ENCODE measurements at regions not wholly inside any gene's neighbourhood (a gene's known extent, or its start where the extent isn't known, plus 50 kb on each side); places are given as distances from the start of the nearest gene placed in this dataset.

GRCh38 chr9:135343837-135344522 is 135.6 kb upstream of the PPP1R26 start:
- no peak overlapping the region for H3K9ac ChIP-seq (ENCODE audit: low read length)
- H3K9me3 ChIP-seq (ENCODE audit: control extremely low read depth in 1 of 3, control insufficient read depth in 2 of 3, insufficient read depth in 1 of 3, low read length in 2 of 3): no peaks in the 10 kb centered on the region
- ATAC-seq (ENCODE audit: low read depth) (peak; percentile 43), DNase-seq (peak; percentile 56)
- H2AFZ ChIP-seq (ENCODE audit: insufficient read depth, low read depth, low read length, poor library complexity, severe bottlenecking): no peak overlapping the region
- Mint-ChIP-seq H3K9me3 (ENCODE audit: insufficient read depth) (no peaks in the 10 kb centered on the region), H3K4me1 (no peaks in the 10 kb centered on the region), H3K27me3 (peaks cover 8% of the 10 kb centered on the region), H3K4me3 (no peak overlapping the region), H3K27ac (no peak overlapping the region)
- H3K27me3 ChIP-seq (replicated peaks in 1 of 4; ENCODE audit: control extremely low read depth in 1 of 4, control insufficient read depth in 3 of 4, insufficient read depth in 4 of 4, low read length in 3 of 4): peaks cover 0 to 6% (median 0%) of the 10 kb centered on the region in 4 experiments
- H3K4me1 ChIP-seq (ENCODE audit: control insufficient read depth in 2 of 2, insufficient read depth in 2 of 2, low read length in 2 of 2): no peaks in the 10 kb centered on the region
- H4K20me1 ChIP-seq (ENCODE audit: control insufficient read depth, insufficient read depth, low read length, poor library complexity, severe bottlenecking): no peaks in the 10 kb centered on the region
- TF ChIP-seq EZH2 (IDR thresholded peaks at IDR 0.05; ENCODE audit: borderline replicate concordance, insufficient read depth, low read depth, low read length, poor library complexity, severe bottlenecking) (no peak), CTCF (IDR thresholded peaks at IDR 0.05) (peak; percentile 76)
- intact Hi-C loops (cut with micrococcal nuclease): no loop called here
- CTCF ChIA-PET: no interaction called here
- POLR2A ChIA-PET: no interaction called here
- no peak overlapping the region for H3K4me3 ChIP-seq (ENCODE audit: control extremely low read depth in 1 of 5, extremely low read depth in 1 of 5, insufficient read depth in 1 of 5, low read depth in 2 of 5, low read length in 4 of 5)
- H3K79me2 ChIP-seq (ENCODE audit: control insufficient read depth, insufficient read depth, low read length): no peaks in the 10 kb centered on the region
- H3K4me2 ChIP-seq (replicated peaks; ENCODE audit: low read depth, low read length, poor library complexity, severe bottlenecking): no peak overlapping the region
- no peak overlapping the region for H3K27ac ChIP-seq (ENCODE audit: low read length in 2 of 2)
- 22% methylated on average over 24 of the region's 25 CpGs for WGBS (ENCODE audit: insufficient coverage)
- no peaks in the 10 kb centered on the region for H3K36me3 ChIP-seq (replicated peaks in 1 of 2; ENCODE audit: control extremely low read depth in 1 of 2, control insufficient read depth in 1 of 2, extremely low read depth in 1 of 2, insufficient read depth in 2 of 2, low read length in 1 of 2)

- no peak overlapping the region for H3K4me3 Mint-ChIP-seq
- ChIA-PET POLR2A (no interaction called here), CTCF (no interaction called here)
- ATAC-seq (ENCODE audit: low read depth) (no peak), DNase-seq (no peak)
- 82% methylated on average over 6 of the region's 7 CpGs for WGBS (ENCODE audit: insufficient coverage)
- Histone ChIP-seq H3K27ac (ENCODE audit: low read length in 2 of 2) (no peak overlapping the region), H3K9ac (ENCODE audit: low read length) (no peak overlapping the region), H3K4me1 (ENCODE audit: control insufficient read depth in 2 of 2, insufficient read depth in 2 of 2, low read length in 2 of 2) (no peaks in the 10 kb centered on the region), H4K20me1 (ENCODE audit: control insufficient read depth, insufficient read depth, low read length, poor library complexity, severe bottlenecking) (no peaks in the 10 kb centered on the region), H3K36me3 (replicated peaks in 1 of 2; ENCODE audit: control extremely low read depth in 1 of 2, control insufficient read depth in 1 of 2, extremely low read depth in 1 of 2, insufficient read depth in 2 of 2, low read length in 1 of 2) (no peaks in the 10 kb centered on the region), H3K4me3 (ENCODE audit: control extremely low read depth in 1 of 5, extremely low read depth in 1 of 5, insufficient read depth in 1 of 5, low read depth in 2 of 5, low read length in 4 of 5) (no peak overlapping the region), H3K9me3 (ENCODE audit: control extremely low read depth in 1 of 3, control insufficient read depth in 2 of 3, insufficient read depth in 1 of 3, low read length in 2 of 3) (no peaks in the 10 kb centered on the region), H3K79me2 (ENCODE audit: control insufficient read depth, insufficient read depth, low read length) (no peaks in the 10 kb centered on the region), H2AFZ (ENCODE audit: insufficient read depth, low read depth, low read length, poor library complexity, severe bottlenecking) (no peak overlapping the region), H3K4me2 (replicated peaks; ENCODE audit: low read depth, low read length, poor library complexity, severe bottlenecking) (no peak overlapping the region), H3K27me3 (replicated peaks in 1 of 4; ENCODE audit: control extremely low read depth in 1 of 4, control insufficient read depth in 3 of 4, insufficient read depth in 4 of 4, low read length in 3 of 4) (peaks cover 0 to 6% (median 0%) of the 10 kb centered on the region in 4 experiments)
- no peak for TF ChIP-seq EZH2 (IDR thresholded peaks at IDR 0.05; ENCODE audit: borderline replicate concordance, insufficient read depth, low read depth, low read length, poor library complexity, severe bottlenecking)
- no peak for TF ChIP-seq CTCF (IDR thresholded peaks at IDR 0.05)
- intact Hi-C loops (cut with micrococcal nuclease): no loop called here
- no peaks in the 10 kb centered on the region for H3K9me3 Mint-ChIP-seq (ENCODE audit: insufficient read depth)
- no peaks in the 10 kb centered on the region for H3K4me1 Mint-ChIP-seq
- H3K27ac Mint-ChIP-seq: no peak overlapping the region
- H3K27me3 Mint-ChIP-seq: peaks cover 8% of the 10 kb centered on the region
Observed at GRCh38 chr9:135344523-135344901, 135.1 kb upstream of the PPP1R26 start.
